A549 (cell line): ENCODE measurements at regions not wholly inside any gene's neighbourhood (a gene's known extent, or its start where the extent isn't known, plus 50 kb on each side); places are given as distances from the start of the nearest gene placed in this dataset.

ENCODE experiments used
- ATAC-seq, 2 experiments: fragments of 200-7000 bp in 1 of 2; fragments of >200 bp in 1 of 2; cut with Nextera tagmentation in 1 of 2; cut with Tn5 transposase in 1 of 2; 3 replicates each; pipeline versions ENCODE4 v1.8.0 to v1.9.1; 2018 to 2020; ENCODE audit warnings: mild to moderate bottlenecking in 1 of 2, moderate library complexity in 1 of 2
- CTCF ChIA-PET: fragments of 300-600 bp; sonication (Branson Sonifier 250); formaldehyde crosslinking; extraction: SDS; loops from one replicate; lab custom pipeline; 2021; ENCODE audit warnings: antibody characterized with exemption, inconsistent platforms; lab: Yijun Ruan, JAX
- POLR2A ChIA-PET: fragments of 350-600 bp; formaldehyde crosslinking; extraction: SDS; loops from one replicate; lab custom pipeline; 2021; ENCODE audit warnings: antibody characterized with exemption, inconsistent platforms; lab: Yijun Ruan, JAX
- DNase-seq, 2 experiments: peaks; one replicate each; pipeline versions ENCODE4 v3.0.0 to v3.0.0-alpha.2; 2011 to 2016; ENCODE audit warnings: low read depth in 1 of 2, low spot score in 1 of 2
- FAIRE-seq: peaks from 2 replicates; lab custom pipeline; 2011; peaks lifted over from hg19 to GRCh38; lab: Jason Lieb, UNC
- H3K27ac ChIP-seq, 2 experiments: fragments of >200 bp; sonication (Bioruptor Twin); formaldehyde crosslinking; 3 replicates each; pipeline ENCODE4 v1.5.1; 2016 to 2017
- H3K4me1 ChIP-seq: fragments of >200 bp; sonication (Bioruptor Twin); formaldehyde crosslinking; 3 replicates; pipeline ENCODE4 v1.6.1; 2016
- H3K4me2 ChIP-seq: fragments of >200 bp; sonication (Bioruptor Twin); formaldehyde crosslinking; 3 replicates; pipeline ENCODE4 v1.6.1; 2016
- H3K4me3 ChIP-seq: fragments of >200 bp; sonication (Bioruptor Twin); formaldehyde crosslinking; 3 replicates; pipeline ENCODE4 v1.5.1; 2016
- H3K9me3 ChIP-seq: fragments of >200 bp; sonication (Bioruptor Twin); formaldehyde crosslinking; 3 replicates; pipeline ENCODE4 v1.6.1; 2016
- BHLHE40 ChIP-seq: IDR thresholded peaks from 2 replicates; pipeline ENCODE4 v1.6.1; 2012; ENCODE audit warnings: low read depth, low read length, inconsistent platforms
- CBX2 ChIP-seq: fragments of 200-600 bp; sonication (generic); IDR thresholded peaks from 2 replicates; pipeline ENCODE4 v1.6.1; 2016; ENCODE audit warnings: low read depth, mild to moderate bottlenecking, borderline replicate concordance
- CBX8 ChIP-seq: fragments of 200-600 bp; sonication (generic); IDR thresholded peaks from 2 replicates; pipeline ENCODE4 v1.6.1; 2016
- CEBPB ChIP-seq, 2 experiments: fragments of >200 bp in 1 of 2; sonication (Bioruptor Twin) in 1 of 2; formaldehyde crosslinking in 1 of 2; IDR thresholded peaks; 2 replicates each; pipeline ENCODE4 v1.6.1; 2012 to 2016
- CHD4 ChIP-seq: fragments of 200-600 bp; sonication (generic); IDR thresholded peaks from 2 replicates; pipeline ENCODE4 v1.6.1; 2016; ENCODE audit warnings: antibody characterized with exemption, mild to moderate bottlenecking, borderline replicate concordance
- E2F6 ChIP-seq: IDR thresholded peaks from 2 replicates; pipeline ENCODE4 v1.6.1; 2012; ENCODE audit warnings: low read depth, borderline replicate concordance
- EHMT2 ChIP-seq: fragments of 200-600 bp; sonication (generic); IDR thresholded peaks from 2 replicates; pipeline ENCODE4 v1.6.1; 2016; ENCODE audit warnings: antibody characterized with exemption, low read depth, mild to moderate bottlenecking, moderate library complexity
- FOXS1 ChIP-seq: fragments of 250-450 bp; sonication (Bioruptor Pico); IDR thresholded peaks from 2 replicates; pipeline ENCODE4 v1.5.0; 2020; ENCODE audit warnings: mild to moderate bottlenecking, moderate library complexity
- HEYL ChIP-seq: fragments of 250-450 bp; sonication (Bioruptor Pico); IDR thresholded peaks from 2 replicates; pipeline ENCODE4 v1.8.0; 2021; ENCODE audit warnings: mild to moderate bottlenecking, moderate library complexity
- HMGXB4 ChIP-seq: fragments of 250-450 bp; sonication (Bioruptor Pico); IDR thresholded peaks from 2 replicates; pipeline ENCODE4 v1.5.0; 2021; ENCODE audit warnings: mild to moderate bottlenecking, moderate library complexity, borderline replicate concordance
- HOXA7 ChIP-seq: fragments of 250-450 bp; sonication (Bioruptor Pico); IDR thresholded peaks from 2 replicates; pipeline ENCODE4 v1.5.0; 2020; ENCODE audit warnings: mild to moderate bottlenecking, moderate library complexity
- HOXB13 ChIP-seq: fragments of 250-450 bp; sonication (Bioruptor Pico); IDR thresholded peaks from 2 replicates; pipeline ENCODE4 v1.5.0; 2020; ENCODE audit warnings: low read depth, mild to moderate bottlenecking, moderate library complexity
- MAFK ChIP-seq: fragments of 450-650 bp; IDR thresholded peaks from 2 replicates; pipeline ENCODE4 v1.6.1; 2014; ENCODE audit not compliant: partially characterized antibody
- MAX ChIP-seq: IDR thresholded peaks from 2 replicates; pipeline ENCODE4 v1.6.1; 2012
- NPAS2 ChIP-seq: fragments of 250-450 bp; sonication (Bioruptor Pico); IDR thresholded peaks from 2 replicates; pipeline ENCODE4 v1.8.0; 2022; ENCODE audit warnings: mild to moderate bottlenecking, moderate library complexity, borderline replicate concordance
- NR3C1 ChIP-seq: fragments of >200 bp; sonication (Bioruptor Twin); formaldehyde crosslinking; IDR thresholded peaks from 3 replicates; pipeline ENCODE4 v1.6.1; 2017
- PBX3 ChIP-seq: IDR thresholded peaks from 2 replicates; pipeline ENCODE4 v1.6.1; 2012
- POLR2A ChIP-seq: IDR thresholded peaks from 2 replicates; pipeline ENCODE4 v1.6.1; 2012; ENCODE audit warnings: mild to moderate bottlenecking, low read length
- POLR2AphosphoS2 ChIP-seq: conservative IDR thresholded peaks from 2 replicates; pipeline ENCODE4 v1.6.1; 2012; ENCODE audit warnings: low read length, improper control_type of control experiment, inconsistent platforms
- RAD21 ChIP-seq, 2 experiments: fragments of >200 bp in 1 of 2; sonication (Bioruptor Twin) in 1 of 2; formaldehyde crosslinking in 1 of 2; IDR thresholded peaks in 1 of 2; conservative IDR thresholded peaks in 1 of 2; 2 replicates in 1 of 2; 3 replicates in 1 of 2; pipeline ENCODE4 v1.6.1; 2012 to 2018; ENCODE audit warnings: inconsistent platforms in 1 of 2
- RARB ChIP-seq: fragments of 250-450 bp; sonication (Bioruptor Pico); IDR thresholded peaks from 2 replicates; pipeline ENCODE4 v1.8.0; 2021; ENCODE audit warnings: mild to moderate bottlenecking, moderate library complexity
- RCOR1 ChIP-seq: fragments of 150-350 bp; IDR thresholded peaks from 2 replicates; pipeline ENCODE4 v1.6.1; 2014; ENCODE audit warnings: antibody characterized with exemption, low read length, low read depth
- ZSCAN20 ChIP-seq: fragments of 250-450 bp; sonication (Bioruptor Pico); IDR thresholded peaks from 2 replicates; pipeline ENCODE4 v1.8.0; 2022; ENCODE audit warnings: mild to moderate bottlenecking, moderate library complexity
- WGBS: methylation state at CpG from one replicate; pipeline ENCODE4 v1.1.6; 2017; ENCODE audit errors: missing lambda C conversion rate; 5-methylcytosine and 5-hydroxymethylcytosine counted together
- TF ChIP-seq, protein P1 (sequence below): fragments of 450-650 bp; IDR thresholded peaks from 2 replicates; pipeline ENCODE4 v1.6.1; 2014; ENCODE audit warnings: antibody characterized with exemption
- TF ChIP-seq, protein P2 (sequence below): fragments of 150-350 bp; IDR thresholded peaks from 2 replicates; pipeline ENCODE4 v1.6.1; 2014; ENCODE audit warnings: low read depth, mild to moderate bottlenecking, low read length

- no peaks in the 10 kb centered on the region for H3K9me3 ChIP-seq
- ChIA-PET POLR2A (no interaction called here), CTCF (no interaction called here)
- DNase-seq: no peak
- FAIRE-seq: no peak
- no peak for ATAC-seq
- H3K4me1 ChIP-seq: no peaks in the 10 kb centered on the region
- no peak overlapping the region for H3K4me3 ChIP-seq
- TF ChIP-seq RARB (CRISPR knock-in tag) (no peak), MAX (no peak), PBX3 (no peak), CHD4 (no peak), RCOR1 (no peak), NPAS2 (CRISPR knock-in tag) (no peak), EHMT2 (no peak), CEBPB (IDR thresholded peaks at IDR 0.05) (no peak), FOXS1 (CRISPR knock-in tag) (no peak), MAFK (no peak), HOXA7 (CRISPR knock-in tag) (no peak), RAD21 (conservative IDR thresholded peaks at IDR 0.05 in 1 of 2, IDR thresholded peaks at IDR 0.05 in 1 of 2) (no peak)
- no peak overlapping the region for H3K27ac ChIP-seq
- 2% methylated on average over 2 of the region's 2 CpGs for WGBS
- no peak overlapping the region for H3K4me2 ChIP-seq
These were observed 871.5 kb upstream of the TMPRSS15 start for GRCh38 chr21:19275065-19275464.

- Histone ChIP-seq H3K4me1 (no peaks in the 10 kb centered on the region), H3K4me3 (no peak overlapping the region), H3K9me3 (no peaks in the 10 kb centered on the region), H3K4me2 (no peak overlapping the region), H3K27ac (no peak overlapping the region)
- WGBS: 8% methylated on average over 4 of the region's 4 CpGs
- CTCF ChIA-PET: interaction anchor here (0.6 kb wide), 1 partner anchor 17 kb away, joined by 4 read pairs; no protein-coding TSS in a partner anchor
- ATAC-seq (no peak), FAIRE-seq (no peak), DNase-seq (no peak)
- POLR2A ChIA-PET: no interaction called here
- TF ChIP-seq BHLHE40 (no peak), POLR2AphosphoS2 (no peak), NR3C1 (no peak)
These were observed 873.1 kb upstream of the TMPRSS15 start for GRCh38 chr21:19276665-19277064.

- WGBS: 14% methylated on average over 2 of the region's 2 CpGs
- ChIA-PET CTCF (no interaction called here), POLR2A (no interaction called here)
- H3K27ac ChIP-seq: no peak overlapping the region
- FAIRE-seq: no peak
- no peak overlapping the region for H3K4me2 ChIP-seq
- no peak overlapping the region for H3K4me3 ChIP-seq
- TF ChIP-seq CEBPB (IDR thresholded peaks at IDR 0.05): no peak
- no peak for TF ChIP-seq CBX8
- TF ChIP-seq, protein P1, sequence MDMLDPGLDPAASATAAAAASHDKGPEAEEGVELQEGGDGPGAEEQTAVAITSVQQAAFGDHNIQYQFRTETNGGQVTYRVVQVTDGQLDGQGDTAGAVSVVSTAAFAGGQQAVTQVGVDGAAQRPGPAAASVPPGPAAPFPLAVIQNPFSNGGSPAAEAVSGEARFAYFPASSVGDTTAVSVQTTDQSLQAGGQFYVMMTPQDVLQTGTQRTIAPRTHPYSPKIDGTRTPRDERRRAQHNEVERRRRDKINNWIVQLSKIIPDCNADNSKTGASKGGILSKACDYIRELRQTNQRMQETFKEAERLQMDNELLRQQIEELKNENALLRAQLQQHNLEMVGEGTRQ: no peak
- TF ChIP-seq MAFK: no peak
- TF ChIP-seq HMGXB4 (CRISPR knock-in tag): no peak
- TF ChIP-seq POLR2A: no peak
- no peak for TF ChIP-seq EHMT2
- no peak for TF ChIP-seq HEYL (CRISPR knock-in tag)
- TF ChIP-seq CBX2: no peak
- no peak for TF ChIP-seq HOXB13 (CRISPR knock-in tag)
- no peak for TF ChIP-seq ZSCAN20 (CRISPR knock-in tag)
- TF ChIP-seq POLR2AphosphoS2: no peak
- TF ChIP-seq CHD4: no peak
- no peak for TF ChIP-seq NPAS2 (CRISPR knock-in tag)
- TF ChIP-seq, protein P2, sequence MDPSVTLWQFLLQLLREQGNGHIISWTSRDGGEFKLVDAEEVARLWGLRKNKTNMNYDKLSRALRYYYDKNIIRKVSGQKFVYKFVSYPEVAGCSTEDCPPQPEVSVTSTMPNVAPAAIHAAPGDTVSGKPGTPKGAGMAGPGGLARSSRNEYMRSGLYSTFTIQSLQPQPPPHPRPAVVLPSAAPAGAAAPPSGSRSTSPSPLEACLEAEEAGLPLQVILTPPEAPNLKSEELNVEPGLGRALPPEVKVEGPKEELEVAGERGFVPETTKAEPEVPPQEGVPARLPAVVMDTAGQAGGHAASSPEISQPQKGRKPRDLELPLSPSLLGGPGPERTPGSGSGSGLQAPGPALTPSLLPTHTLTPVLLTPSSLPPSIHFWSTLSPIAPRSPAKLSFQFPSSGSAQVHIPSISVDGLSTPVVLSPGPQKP: no peak
- no peak for TF ChIP-seq E2F6
- ATAC-seq: no peak
- H3K9me3 ChIP-seq: no peaks in the 10 kb centered on the region
- no peak for DNase-seq
- H3K4me1 ChIP-seq: no peaks in the 10 kb centered on the region
These were observed 883.3 kb upstream of the TMPRSS15 start for GRCh38 chr21:19286876-19287275.
